HG02938 (cell line): ENCODE measurements at regions not wholly inside any gene's neighbourhood (a gene's known extent, or its start where the extent isn't known, plus 50 kb on each side); places are given as distances from the start of the nearest gene placed in this dataset.
"Not testable (repeated sequence)": the region's sequence is repeated elsewhere in the genome, so short reads cannot be mapped to it uniquely, and the experiment has no call there.

ENCODE experiments used
- ATAC-seq: cut with Tn5 transposase; IDR thresholded peaks from one replicate; pipeline ENCODE4 v1.9.1; 2021; ENCODE audit warnings: mild to moderate bottlenecking, moderate library complexity; ENCODE audit not compliant: unreplicated experiment

DNA sequence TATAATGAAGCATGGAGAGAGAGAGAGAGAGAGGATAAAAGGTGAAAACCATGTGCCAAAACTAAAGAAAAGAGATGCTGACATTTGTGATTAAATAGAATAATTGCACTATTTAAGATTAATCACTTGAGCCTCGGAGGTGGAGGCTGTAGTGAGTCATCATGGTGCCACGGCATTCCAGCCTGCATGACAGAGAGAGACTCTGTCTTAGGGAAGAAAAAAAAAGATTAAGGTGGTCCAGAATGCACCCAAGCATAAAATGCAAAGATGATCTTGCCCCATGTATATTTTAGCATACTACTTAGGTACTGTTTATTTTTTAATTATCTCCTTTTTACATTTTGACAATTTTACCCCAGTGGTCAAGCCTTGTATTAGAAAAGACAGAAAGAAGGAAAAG, 742.5 kb downstream of the SPATA31A1 start:
- ATAC-seq = not testable (repeated sequence)

DNA sequence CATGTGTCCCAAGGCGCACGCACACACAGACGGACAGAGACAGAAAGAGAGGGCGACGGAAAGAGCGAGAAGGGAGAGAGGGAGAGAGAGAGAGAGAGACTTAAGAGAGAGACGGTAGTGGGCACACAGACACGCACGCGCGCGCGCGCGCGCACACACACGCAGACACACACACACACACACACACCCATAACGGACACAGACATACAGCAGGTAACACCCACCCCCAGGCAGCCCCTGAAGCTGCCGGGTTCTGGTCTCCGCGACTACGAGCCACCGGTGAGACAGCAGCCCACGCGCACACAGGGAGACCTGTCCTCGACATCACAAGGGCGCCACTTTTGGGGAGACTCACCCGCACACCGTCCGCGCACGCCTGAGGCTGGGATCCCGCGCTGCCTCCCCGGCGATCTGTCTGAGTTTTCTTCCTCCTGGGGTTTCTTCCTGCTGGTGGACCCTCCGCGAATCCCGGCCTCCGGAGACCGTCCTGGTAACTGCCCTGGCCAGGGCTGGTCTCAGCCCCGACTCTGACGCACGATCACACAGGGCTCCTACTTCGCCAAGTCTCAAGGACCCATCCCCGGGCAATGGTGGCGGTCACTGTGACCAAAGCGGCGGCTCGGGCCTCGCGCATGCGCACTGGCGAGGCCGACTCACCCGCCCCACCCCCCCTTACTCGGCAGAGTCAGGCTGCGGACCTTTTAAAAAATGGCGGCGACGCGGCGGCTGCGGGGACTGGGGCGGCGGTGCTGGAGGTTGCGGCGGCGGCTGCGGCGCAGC, 750.7 kb downstream of the SPATA31A1 start:
- not testable (repeated sequence) for ATAC-seq

DNA sequence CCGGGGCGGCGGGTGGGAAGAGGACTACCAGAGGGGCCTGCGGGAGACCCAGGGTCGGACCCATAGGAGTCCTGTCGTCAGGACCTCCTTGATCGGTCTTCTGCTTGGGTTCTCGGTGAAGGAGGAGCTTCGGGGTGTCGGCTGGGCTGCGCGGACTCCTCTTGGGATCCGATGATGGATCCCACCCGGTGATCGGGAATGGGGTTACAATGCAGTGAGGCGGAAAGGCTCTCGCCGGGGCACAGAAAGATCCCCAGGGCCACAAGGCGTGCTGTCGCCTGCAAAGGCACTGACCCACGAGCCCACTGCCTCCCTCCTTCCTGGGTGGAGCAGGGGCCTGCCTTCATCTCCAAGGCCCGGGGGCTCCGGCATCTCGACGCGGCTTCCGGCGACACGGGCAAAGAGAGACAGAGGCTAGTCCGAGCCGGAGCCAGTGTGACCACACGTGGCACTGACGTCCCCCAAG, 751.3 kb downstream of the SPATA31A1 start:
- not testable (repeated sequence) for ATAC-seq

DNA sequence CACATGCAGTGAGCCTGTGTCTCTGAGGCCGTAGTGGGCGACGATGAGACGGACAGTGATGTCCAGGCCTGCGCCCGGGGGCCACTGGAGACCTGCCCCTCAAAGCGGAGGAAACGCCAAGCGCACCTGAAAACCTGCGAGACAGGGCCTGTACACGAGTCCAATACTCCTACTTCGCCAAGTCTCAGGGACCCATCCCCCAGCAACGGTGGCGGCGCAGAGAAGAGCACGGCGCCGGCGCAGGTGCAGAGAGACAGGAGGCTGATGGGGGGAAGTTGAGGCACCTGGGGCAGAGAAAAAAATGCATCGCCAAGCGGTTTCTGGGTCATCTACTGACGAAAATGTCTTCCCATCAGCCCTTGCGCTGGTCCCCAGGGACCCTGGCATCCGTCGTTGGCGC, 751.8 kb downstream of the SPATA31A1 start:
- not testable (repeated sequence) for ATAC-seq

DNA sequence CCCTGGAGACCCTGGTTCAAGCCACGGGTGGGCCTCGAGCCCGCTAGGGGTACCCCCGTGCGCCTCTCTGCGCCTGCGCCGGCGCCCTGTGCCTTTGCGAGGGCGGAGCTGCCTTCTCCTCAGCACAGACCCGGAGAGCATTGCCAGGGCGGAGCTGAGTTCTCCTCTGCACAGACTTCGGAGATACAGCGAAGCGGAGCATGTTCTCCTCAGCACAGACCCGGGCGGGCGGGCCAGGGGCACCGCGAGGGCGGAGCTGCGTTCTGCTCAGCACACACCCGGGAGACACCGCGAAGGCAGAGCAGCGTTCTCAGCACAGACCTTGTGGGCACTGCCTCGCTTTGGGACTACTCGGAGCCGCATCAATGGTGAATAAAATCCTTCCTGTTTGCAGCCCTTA, 753.0 kb downstream of the SPATA31A1 start:
- not testable (repeated sequence) for ATAC-seq

DNA sequence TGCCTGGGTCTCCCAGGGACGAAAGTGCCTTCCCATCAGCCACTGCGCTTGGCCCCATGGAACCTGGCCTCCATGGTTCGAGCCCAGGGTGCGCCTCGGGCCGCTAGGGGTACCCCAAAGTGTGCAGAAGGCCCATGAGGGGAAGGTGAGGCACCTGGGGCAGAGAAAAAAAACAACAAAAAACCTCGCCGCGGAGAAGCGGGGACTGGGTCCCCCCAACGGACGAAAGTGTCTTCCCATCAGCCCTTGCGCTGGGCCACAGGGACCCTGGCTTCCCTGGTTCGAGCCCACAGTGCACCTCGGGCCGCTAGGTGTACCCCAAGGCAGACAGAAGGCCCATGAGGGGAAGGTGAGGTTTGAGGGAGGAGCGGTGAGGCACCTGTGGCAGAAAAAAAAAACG, 755.3 kb downstream of the SPATA31A1 start:
- ATAC-seq = not testable (repeated sequence)

DNA sequence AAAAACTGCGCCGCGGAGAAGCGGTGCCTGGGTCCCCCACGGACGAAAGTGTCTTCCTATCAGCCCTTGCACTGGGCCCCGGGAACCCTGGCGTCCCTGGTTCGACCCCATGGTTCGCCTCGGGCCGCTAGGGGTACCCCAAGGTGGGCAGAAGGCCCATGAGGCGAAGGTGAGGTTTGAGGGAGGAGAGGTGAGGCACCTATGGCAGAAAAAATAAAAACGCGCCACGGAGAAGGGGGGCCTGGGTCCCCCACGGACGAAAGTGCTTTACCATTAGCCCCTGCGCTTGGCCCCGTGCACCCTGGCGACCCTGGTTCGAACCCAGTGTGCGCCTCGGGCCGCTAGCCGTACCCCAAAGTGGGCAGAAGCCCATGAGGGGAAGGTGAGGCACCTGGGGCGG, 756.1 kb downstream of the SPATA31A1 start:
- not testable (repeated sequence) for ATAC-seq

DNA sequence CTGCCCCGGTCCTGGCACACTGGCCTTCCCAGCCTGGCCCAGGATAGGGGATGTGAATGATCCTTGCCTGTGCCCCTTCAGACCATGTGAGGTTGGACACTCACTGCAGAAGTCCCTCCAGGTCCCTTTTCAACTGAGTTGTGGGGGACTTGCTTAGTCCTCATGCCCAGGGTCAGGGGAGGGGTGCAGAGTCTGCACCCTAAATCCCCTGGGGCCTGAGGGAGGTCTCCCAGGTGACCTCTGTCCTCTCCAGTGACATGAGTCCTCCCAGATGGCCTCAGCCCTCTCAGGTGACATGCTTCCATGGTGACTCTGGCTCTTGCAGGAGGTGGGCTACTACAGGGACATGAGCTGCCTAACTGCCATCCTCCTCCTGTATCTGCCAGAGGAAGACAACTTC, 775.1 kb downstream of the SPATA31A1 start:
- ATAC-seq = not testable (repeated sequence)

DNA sequence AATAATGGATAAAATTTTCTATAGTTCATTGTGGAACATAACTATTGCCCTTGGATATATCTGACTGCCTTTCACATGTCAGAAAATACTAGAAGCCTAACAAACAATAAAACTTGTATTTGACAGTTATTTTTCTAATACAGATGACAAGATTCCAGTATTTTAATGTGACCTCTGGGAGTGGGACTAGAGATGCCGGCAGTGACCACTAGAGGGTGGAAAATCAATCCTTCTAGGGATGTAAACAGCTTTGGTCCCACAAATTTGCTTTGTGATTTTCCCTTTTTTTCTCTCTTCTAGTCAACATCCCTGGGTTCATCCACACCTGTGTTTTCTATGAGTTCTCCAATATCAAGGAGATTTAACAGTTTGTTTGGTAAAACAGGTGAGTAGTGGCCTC, 813.7 kb downstream of the SPATA31A1 start:
- peak; percentile 54 for ATAC-seq

DNA sequence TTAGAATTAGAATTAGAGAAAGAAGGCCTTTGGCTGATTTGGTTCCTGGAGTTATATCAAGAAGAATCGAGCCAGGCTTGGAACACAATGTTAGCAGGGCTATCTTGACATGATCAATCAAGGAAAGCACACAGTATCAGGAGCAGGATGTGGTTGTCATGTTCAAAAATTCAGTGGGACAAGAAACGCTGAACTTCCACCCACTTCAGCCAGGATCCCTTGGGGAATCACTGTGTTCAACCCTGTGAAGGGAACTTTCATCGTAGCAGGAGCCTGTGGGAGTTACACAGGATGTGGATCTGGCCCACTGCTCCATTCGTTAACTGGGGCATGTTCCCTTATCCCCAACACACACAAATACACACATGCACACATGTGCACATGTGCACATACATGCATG, 817.8 kb downstream of the SPATA31A1 start:
- ATAC-seq = not testable (repeated sequence)

DNA sequence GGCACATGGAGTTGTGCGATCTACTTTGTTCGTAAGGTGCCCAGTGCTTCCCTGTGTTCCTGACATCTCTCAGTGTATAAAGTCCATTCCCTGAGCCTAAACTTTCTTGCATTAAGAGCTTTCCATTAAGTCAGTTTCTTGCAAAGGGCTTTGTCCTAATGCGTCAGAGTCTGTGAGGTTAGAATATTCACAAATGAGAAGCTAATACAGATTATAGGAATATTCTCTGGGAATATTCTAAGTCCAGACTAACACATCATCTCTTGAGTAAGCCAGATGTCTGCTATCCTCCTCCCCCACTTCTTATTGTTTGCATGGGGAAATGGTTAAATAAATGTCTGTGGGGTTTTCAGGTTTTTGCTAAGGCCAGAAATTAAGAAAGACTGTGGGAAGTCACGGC, 818.6 kb downstream of the SPATA31A1 start:
- ATAC-seq = not testable (repeated sequence)

DNA sequence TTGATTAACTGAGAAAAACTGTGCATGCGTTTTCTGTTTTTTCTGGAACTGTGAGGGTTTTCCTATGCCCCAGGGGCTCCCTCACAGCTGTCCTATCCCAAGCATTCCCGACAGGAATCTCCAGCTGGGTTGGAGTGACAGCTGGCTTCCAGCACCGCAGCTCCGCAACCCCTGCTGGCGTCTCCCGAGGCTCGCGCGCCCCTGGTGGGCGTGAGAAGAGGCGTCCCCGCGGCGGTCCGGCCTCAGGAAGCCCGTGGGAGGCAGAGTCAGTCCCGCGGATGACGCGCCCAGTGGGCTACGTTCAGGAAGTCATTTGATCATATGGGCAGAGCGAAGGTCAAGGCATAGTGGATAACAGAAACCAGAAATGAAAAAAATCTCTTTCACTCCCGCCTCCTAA, 821.9 kb downstream of the SPATA31A1 start:
- ATAC-seq = not testable (repeated sequence)

DNA sequence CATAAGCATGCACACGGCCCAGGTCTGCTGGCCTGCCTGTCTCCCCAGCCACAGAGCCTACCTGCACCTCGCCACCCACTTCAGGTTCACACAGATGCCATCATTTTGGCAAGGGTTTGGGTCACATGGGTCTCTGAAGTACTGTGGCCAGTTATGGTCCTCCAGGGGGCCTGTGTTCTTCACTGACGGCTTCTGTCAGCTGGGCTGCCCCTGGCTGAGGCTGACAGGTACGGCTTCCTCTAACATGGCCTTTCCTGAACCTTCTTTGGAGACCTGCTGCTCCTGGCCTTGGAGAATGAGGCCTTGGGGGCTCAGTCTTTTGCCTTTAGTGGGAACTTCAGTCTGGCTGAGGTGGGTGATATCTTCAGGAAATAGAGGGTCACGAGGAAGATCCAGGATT, 835.9 kb downstream of the SPATA31A1 start:
- ATAC-seq = not testable (repeated sequence)

DNA sequence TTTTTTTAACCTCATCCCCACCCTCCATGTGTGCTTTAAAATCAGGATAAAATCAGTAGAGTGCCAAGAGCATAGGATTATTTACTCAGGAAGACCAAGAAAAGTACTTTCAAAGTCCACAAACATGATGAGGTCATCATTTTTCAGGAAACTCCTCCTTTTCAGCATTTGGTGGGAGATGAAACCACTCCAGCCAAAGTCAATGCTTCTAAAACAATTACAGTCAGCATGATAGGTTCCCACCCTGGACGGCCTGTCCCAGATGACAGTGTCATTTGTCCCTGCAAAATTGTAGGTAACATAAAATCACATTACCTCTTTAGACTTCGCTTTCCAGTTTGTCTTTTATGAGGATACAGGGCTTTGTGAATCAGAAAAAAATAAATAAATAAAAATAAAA, 836.7 kb downstream of the SPATA31A1 start:
- ATAC-seq = not testable (repeated sequence)

DNA sequence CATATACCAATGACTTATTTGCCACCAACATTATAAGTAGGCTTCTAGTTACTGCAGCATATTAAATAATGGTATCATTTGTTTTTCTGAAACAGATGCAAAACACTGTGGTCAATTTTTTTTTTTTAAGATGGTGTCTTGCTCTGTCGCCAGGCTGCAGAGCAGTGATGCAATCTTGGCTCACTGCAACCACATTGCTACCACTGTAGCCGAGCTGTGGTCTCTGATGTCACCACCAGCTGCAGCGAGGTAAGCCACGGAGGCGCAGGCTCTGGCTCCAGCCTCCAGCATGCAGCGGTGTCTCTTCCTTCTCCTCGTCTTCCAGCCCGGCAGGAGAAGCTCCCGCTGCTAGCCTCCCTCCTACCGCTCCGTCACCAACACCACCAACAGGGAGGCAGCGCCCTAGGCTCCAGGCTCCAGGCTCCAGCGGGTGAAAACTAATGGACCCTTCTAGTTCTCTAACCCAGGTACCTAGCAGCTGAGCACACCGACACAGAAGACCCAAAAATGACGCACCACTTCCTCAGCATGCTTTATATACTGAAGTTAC, 840.8 kb downstream of the SPATA31A1 start:
- not testable (repeated sequence) for ATAC-seq

DNA sequence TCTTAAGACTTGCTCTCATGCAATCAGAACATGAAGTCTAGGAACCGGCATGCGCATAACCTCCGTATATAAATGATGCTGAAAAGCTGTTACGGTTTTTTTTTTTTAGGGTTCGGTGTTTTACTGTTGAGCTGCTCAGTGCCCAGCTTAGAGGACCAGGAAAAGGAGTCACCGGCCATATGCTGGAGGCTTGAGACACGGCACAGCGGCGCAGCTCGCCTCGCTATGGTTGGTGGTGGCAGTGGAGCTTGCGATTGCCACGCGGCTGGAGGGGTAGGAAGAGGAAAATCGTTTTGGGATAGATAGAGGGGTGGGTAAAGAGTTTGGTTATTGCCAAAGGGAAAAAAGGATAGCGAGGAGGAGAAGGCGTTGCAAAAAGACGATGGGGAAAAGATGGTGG, 841.3 kb downstream of the SPATA31A1 start:
- not testable (repeated sequence) for ATAC-seq

DNA sequence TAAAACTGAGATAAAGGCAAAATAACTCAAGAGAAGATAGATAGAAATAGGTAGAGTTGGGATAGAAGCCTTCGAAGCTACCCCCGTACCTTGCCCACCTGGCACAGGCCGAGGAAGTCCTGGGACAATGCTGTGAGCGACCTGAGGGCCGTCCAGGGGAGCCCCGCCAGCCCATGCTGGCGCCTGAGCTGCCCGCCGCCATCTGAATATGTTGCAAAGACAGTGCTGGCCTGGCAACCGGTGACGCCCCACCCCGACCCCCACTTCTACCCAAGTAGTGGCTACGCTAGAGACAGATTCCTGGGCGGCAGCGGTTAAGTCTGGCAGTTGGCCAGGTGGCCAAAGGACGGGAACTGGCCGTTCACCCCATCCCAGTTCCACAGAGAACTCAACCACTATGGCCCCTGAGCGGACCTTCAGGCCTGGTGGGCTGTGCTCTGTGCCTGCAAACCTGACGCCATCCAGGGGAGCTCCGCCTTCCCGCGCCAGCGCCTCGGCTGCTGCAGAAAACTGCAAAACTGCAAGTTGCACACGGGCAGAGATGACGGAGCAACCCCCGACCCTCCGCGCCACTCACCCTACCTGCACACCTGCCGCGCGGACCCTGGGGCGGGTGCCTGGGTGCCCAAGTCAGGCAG, 866.2 kb downstream of the SPATA31A1 start:
- ATAC-seq = not testable (repeated sequence)

DNA sequence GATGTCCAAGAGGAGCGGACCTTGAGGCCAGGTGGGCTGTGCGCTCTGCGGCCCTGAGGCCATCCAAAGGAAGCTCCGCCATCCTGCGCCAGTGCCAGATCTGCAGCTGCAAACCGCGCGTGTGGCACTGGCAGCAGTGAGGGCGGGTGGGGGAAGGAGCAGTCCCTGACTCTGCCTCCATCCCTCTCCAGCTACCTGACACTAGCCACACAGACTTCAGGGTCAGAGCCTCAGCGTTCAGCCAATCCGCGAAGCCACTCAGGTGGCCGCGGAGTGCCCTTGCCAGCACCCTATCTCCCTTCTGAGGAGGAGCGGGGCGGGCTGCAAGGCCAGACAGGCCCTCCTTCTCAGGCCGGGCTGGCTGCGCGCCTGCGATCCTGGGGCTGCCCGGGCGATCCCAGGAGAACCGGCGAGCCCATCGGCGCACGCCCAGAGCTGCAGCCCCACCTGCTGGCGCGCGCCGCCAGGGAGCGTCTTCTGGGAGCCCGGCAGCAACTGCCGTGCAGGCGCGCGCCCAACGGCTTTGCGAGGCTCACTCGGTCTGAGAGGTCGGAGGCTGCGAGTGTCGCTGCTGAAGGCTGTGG, 867.2 kb downstream of the SPATA31A1 start:
- not testable (repeated sequence) for ATAC-seq

DNA sequence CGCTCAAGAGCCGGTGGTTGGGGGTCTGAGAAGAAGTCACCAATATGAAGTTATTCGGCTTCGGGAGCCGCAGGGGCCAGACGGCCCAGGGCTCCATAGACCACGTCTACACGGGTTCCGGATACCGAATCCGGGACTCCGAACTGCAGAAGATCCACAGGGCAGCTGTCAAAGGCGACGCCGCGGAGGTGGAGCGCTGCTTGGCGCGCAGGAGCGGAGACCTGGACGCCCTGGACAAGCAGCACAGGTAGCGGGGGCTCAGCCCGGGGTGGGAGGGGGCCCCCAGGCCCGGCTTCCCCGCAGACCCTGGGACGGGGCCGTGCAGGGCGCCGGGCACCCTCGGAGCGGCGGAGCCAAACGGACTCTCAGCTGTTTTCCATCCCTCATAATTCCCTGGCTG, 867.9 kb downstream of the SPATA31A1 start:
- ATAC-seq = not testable (repeated sequence)
